VCaP (cell line): ENCODE measurements at regions not wholly inside any gene's neighbourhood (a gene's known extent, or its start where the extent isn't known, plus 50 kb on each side); places are given as distances from the start of the nearest gene placed in this dataset.
"Not testable (repeated sequence)": the region's sequence is repeated elsewhere in the genome, so short reads cannot be mapped to it uniquely, and the experiment has no call there.

Experiments used
- H3K27ac ChIP-seq: fragments of 450-650 bp; 2 replicates; pipeline ENCODE4 v1.5.1; 2017
- TF ChIP-seq, protein P1 (sequence below): fragments of 450-650 bp; conservative IDR thresholded peaks from 2 replicates; pipeline ENCODE4 v1.5.1; 2017; ENCODE audit warnings: mild to moderate bottlenecking, moderate library complexity

DNA sequence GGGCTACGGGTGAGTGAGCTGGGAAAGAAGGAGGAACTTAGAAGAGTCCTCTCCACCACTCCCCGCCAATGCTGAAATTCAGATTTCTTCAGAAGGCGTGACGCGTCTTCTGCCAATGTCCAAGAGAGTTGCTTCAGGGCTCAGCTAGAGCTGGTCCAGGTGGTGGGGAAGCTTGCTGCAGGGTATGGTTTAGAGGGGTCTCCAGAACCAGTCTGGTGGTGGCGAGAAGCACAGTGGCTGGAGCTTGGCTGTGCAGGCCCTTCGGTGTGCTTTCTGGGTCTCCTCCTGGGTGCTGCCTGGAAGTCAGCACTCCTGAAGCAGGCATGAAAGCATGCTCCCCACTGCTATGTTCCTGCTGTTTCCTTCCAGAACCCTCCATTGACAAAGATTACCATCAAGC lies 387.2 kb downstream of the PTPRU start:
- TF ChIP-seq, protein P1, sequence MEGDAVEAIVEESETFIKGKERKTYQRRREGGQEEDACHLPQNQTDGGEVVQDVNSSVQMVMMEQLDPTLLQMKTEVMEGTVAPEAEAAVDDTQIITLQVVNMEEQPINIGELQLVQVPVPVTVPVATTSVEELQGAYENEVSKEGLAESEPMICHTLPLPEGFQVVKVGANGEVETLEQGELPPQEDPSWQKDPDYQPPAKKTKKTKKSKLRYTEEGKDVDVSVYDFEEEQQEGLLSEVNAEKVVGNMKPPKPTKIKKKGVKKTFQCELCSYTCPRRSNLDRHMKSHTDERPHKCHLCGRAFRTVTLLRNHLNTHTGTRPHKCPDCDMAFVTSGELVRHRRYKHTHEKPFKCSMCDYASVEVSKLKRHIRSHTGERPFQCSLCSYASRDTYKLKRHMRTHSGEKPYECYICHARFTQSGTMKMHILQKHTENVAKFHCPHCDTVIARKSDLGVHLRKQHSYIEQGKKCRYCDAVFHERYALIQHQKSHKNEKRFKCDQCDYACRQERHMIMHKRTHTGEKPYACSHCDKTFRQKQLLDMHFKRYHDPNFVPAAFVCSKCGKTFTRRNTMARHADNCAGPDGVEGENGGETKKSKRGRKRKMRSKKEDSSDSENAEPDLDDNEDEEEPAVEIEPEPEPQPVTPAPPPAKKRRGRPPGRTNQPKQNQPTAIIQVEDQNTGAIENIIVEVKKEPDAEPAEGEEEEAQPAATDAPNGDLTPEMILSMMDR = no peak
- H3K27ac ChIP-seq = no peak overlapping the region

DNA sequence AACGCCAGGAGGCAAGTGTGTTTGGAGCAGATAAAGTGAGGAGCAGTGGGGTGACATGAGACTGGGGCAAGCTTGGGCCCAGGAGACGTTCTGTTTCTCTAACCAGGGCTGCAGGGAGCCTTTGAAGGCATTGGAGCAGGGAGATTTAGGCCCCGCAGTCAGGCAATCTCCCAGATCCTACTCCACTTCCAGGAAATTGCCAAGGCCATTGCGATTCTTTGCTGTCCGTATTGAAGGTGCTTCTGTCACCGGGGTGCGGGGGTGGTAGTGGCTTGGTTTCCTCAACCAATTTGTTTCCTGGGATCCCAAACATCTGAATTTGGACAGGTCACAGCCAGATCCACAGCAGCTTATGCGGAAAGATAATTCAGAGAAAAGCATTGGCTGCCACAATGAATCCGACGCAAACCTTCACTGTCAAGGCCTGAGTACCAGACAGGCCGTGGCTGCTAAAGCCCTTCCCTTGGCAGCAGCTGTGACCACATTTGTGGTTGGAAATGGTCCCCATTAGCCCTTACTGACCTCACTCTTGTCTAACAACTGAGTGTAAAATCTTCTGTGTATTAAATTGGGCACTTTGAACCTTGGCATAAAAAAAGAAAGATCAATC lies 385.6 kb downstream of the PTPRU start:
- TF ChIP-seq, protein P1 = no peak
- H3K27ac ChIP-seq = no peak overlapping the region

DNA sequence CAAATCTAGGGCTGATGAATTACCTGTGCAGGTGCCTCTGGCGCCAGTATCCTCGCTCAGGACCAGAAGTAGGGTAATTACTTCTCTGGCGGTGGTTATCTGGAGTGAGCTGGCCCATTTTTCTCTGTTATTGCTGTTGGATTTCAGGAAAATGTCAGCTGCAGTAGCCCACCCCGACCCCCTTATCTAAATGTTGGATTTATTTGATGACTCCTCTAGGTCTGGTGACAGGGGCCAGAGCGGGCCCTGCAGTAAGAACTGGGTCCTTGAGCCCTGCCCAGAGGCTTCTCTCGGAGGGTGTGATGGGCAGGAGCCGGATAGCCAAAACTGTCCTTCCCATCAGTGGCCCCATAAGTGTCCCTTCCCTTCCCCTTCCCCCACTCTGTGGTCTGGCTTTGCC lies 384.3 kb downstream of the PTPRU start:
- TF ChIP-seq, protein P1 = no peak
- no peak overlapping the region for H3K27ac ChIP-seq

DNA sequence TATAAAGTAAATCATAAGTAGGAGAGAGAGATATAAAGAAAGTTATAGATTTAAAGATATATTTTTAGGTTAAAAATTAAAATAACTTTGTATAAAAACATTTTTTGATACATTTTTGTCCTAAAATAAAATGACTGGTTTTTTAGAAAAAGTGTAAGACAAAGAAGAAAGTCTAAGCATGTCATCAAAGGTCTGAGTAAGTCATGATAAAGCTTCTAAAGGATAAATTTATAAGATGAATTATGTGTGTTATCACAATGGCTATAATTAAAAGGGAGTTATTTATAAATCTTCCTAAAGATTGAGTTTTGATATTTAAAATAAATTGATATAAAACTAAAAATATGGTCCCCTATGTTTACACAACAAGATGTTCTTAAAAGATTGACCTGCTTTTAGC lies 370.9 kb downstream of the PTPRU start:
- no peak overlapping the region for H3K27ac ChIP-seq
- TF ChIP-seq, protein P1 = no peak

DNA sequence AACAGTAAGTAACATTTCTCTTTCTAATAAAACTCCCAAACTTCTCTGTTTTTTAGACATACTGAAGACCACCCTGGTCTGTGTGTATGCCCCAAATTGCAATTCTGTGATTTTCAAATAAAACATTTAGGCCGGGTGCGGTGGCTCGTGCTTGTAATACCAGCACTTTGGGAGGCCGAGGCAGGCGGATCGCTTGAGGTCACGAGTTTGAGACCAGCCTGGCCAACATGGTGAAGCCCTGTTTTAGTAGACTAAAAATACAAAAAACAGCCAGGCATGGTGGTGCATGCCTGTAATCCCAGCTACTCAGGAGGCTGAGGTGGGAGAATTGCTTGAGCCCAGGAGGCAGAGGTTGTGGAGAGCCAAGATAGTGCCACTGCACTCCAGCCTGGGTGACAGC lies 368.5 kb downstream of the PTPRU start:
- H3K27ac ChIP-seq = not testable (repeated sequence)

DNA sequence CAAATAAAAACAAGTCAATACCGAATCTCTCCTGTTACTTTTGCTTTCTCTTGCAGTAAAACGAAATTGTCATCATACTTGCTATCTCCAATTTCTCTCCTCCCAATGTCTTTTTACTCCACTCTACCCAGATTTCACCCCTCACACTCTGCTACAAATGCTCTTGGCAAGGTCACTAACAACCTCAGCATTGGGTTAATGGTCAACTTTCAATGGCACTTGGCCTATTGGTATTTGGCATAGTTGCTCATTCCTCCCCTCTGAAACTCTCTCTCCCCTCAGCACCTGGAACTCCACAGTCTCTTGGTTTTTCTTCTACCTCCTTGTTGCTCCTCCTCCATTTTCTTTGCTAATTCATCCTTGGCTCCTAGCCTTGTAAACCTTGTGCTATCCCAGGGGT lies 367.3 kb downstream of the PTPRU start:
- TF ChIP-seq, protein P1 = no peak
- no peak overlapping the region for H3K27ac ChIP-seq

DNA sequence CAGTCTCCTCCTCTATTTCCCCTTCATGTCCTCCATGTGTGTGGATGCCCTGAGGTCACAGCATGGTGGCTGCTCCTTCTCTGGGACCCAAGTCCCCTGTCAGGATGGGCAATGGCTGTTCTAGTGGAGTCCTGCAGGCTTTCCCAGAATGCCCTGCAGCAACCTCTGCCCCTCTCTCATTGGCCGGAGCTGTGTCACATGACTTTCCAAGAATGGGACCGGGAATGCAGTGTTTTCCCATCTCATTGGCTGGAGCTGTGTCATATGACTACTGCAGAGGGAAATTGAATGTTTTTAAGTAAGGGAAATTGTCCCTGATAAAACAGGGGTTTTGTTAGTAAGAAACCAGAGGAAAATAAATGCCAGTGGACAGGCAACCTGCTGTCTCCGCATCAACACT lies 365.9 kb downstream of the PTPRU start:
- H3K27ac ChIP-seq = no peak overlapping the region
- TF ChIP-seq, protein P1 = no peak

DNA sequence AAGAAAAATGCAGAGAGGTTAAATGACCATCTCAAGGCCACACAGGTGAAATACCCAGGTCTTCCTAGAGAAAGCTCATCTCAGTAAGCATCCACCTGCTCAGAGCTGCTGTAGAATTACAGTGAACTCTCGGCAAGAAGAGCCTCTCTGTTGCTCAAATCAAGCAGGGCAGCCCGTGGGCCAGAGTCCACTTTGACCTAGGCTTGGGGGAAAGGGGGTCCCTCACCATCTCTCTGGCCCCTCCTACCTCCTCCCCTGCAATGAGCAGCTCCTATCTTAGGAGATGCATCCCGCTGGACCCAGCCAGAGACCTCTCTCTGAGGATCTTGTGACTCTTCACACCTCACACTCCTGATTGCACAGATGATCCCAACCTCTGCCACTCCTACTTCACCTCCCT lies 364.7 kb downstream of the PTPRU start:
- H3K27ac ChIP-seq = no peak overlapping the region
- TF ChIP-seq, protein P1 = no peak
